ENCODE measurements at regions not wholly inside any gene's neighbourhood (a gene's known extent, or its start where the extent isn't known, plus 50 kb on each side); places are given as distances from the start of the nearest gene placed in this dataset.

DNA sequence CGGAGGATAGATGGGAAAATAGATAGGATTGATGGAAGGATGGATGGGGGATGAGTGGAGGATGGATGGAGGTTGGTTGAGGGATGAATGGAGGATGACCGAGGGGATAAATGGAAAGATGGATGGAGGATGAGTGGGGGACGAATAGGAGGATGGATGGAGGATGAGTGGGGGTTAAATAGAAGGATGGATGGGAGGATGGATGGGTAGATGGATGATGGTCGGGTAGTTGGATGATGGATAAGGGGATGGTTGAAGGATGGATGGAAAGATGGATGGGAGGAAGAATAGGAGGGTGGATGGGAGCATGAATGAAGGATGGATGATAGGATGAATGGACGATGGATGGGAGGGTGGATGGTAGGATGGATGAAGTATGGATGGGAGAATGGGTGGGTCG, 219.3 kb upstream of the IER5L start:
- no peak for DNase-seq

DNA sequence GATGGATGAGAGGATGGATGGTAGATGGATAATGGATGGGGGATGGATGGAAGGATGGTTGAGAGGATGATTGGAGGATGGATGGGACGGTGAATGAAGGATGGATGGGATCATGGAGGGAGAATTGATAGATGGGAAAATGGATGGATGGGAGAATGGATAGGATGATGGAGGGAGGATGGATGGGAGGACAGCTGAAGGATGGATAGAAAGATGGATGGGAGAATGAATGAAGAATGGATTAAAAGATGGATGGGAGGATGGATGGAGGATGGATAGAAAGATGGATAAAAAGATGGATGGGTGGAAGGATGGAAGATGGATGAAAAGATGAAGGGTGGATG, 218.3 kb upstream of the IER5L start:
- no peak for DNase-seq

DNA sequence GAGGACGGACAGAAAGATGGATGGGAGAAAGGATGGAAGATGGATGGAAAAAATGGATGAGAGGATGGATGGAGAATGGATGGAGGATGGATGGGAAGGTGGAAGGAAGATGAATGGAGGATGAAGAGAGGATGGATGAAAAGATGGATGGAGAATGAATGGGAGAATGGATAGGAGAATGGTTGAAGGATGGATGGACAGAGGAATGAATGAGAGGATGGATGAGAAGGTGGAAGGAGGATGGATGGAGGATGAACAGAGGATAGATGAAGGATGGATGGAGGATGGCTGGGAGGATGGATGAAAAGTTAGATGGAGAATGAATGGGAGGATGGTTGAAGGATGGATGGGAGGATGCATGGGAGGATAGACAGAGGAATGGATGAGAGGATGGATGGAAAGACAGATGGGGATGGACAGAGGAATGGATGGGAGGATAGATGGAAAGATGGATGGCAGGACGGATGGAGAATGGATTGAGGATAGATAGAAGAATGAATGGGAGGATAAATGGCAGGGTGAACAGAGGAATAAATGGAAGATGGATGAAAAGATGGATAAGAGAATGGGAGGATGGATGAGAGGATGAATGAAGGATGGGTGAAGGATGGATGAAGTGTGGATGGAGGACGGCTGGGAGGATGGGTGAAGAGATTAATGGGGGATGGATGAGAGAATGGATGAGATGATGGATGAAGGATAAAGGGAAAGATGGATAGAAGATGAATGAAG, 217.7 kb upstream of the IER5L start:
- DNase-seq, result no peak

DNA sequence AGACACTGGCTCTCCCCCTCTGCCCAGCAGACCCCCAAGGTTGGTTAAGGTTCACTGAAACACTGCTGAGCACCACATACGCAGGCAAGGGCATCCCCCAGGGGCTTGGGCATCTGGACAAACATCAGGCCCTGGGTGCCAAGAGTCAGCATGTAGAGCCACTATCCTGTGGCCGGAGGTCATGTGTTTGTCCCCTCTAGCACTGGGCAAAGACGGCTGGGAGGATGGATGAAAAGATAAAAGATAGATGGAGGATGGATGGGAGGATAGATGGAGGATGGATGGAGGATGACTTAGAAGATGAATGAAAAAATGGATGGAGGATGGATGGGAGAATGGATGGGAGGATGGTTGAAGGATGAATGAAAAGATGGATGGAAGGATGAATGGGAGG, 216.8 kb upstream of the IER5L start:
- no peak for DNase-seq

DNA sequence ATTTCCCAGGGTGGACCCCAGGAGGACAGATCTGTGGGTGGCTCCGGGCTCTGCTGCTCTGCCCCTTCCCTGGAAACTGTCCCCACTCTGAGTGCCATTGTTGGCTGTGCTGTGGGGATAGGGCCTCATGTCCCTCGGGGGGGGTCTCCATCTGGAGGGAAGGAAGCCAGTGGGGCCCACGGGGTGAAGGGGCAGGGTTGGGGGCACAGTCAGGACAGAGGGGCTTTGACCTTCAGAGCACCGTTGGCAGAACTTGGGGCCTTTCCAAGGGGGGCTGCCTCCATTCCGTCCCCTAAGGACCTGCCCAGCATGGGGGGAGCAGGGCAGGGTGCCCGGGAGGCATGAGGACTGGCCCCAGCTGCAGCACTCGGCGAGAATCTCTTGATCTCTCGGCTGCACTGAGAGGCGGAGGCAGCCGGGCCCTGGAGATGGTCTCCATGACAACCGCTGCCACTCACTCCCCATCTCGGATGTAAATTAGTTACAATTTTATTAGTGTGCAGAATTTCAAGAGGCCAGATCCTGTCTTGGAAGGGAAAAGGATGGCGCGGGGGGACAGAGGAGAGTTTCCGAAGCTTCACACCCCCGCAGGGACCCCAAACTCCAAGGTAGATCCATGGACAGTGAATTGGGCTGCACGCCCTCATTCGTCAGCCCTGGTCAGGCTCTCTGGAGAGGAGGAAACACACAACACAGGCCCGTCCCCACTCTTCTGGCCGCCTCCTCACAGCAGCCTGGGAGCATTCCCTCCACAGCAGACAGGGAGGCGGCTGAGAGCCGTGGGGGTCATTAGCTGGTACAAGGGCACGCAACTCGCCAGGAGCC, 216.2 kb upstream of the IER5L start:
- no peak for DNase-seq

DNA sequence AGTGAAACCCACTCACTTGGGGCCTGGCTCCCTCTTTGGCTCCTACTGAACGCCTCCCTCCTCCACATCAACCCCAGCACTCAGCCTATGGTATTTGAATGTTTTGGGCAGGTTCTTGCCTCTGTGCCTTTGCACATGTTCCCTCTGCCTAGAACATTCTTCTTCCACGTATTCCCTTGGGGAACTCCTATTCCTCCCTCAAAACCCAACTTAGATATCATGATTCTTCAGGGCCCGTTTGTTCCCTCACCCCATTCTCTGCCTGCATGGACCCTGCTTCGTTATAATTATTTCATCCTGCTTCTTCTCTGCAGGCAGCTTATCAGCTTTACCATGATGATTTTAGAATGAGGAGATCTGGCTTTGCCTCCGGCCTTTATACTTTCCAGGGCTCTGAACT, 215.0 kb upstream of the IER5L start:
- DNase-seq, result no peak

DNA sequence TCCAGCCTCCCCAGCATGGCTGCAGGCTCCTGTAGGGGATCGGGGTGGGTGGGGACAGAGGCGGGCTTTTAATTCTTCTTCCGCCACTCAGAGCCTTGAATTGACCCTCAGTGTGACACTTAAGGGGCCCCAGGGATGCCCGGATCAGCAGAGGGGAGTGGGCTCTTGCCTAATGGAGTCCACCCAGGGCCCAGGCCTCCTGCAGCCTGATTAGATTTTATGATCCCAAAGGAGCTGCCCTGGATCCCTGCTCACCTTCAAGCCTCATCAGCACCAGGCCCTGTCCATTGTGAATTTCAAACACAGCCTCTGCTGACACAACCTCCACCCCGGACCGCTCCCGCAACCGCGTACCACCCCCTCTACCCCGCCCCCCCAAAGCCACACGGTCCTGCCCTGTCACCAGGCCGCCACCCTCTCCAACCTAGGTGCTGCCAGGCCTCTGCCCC, 214.1 kb upstream of the IER5L start:
- no peak for DNase-seq

DNA sequence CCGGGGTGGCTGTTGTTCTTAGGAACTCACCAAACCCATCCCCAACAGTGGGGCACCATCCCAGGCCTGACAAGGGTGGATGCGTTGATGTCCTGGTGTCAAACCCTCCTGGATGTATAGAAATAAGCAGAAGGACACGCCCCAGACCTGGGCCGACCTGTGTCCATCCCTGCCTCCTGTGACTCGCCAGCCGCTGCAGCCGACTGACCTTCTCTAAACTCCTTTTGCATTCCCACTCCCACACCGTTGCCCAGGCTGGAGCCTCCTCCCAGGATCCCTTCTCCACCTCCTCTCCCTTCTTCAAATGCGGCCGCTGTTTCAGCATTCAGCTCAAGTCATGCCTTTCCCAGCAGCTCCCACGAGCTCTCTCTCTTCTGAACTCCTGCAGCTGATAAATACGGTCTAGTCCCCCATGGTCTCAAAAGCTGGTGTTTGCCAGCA, 213.2 kb upstream of the IER5L start:
- DNase-seq, result no peak

DNA sequence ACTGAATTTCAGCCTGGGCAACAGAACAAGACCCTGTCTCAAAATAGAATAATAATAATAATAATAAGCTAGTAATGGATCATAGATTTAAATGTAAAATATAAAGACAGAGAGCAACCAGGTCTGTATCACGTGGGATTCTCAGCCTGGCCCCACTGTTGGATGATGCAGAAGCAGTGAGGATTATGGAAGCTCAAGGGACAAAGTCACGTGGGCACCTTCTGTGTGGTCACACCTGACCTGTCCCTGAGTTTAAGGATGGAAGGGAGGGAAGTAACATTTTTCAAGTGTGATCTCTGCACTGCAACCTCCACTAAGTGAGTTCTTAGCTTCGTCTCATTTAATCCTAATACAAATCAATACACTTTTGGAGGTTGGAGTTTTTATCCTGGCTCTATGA, 212.5 kb upstream of the IER5L start:
- DNase-seq, result no peak

DNA sequence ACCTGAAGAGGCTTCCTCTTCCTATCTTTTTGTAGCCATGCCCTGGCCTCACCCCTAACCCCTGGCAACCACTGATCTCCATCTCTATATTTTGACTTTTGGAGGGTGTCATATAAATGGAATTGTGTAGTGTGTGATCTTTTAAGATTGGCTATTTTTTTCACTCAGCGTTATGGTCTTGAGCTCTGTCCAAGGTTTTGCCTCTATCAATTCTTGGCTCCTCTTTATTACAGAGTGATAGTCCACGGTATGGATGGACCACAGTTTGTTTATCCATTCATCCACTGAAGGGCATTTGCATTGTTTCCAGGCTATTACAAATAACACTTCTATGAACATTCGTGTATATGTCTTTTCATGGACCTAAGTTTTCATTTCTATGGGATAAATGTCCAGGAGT, 209.8 kb upstream of the IER5L start:
- DNase-seq, result no peak

DNA sequence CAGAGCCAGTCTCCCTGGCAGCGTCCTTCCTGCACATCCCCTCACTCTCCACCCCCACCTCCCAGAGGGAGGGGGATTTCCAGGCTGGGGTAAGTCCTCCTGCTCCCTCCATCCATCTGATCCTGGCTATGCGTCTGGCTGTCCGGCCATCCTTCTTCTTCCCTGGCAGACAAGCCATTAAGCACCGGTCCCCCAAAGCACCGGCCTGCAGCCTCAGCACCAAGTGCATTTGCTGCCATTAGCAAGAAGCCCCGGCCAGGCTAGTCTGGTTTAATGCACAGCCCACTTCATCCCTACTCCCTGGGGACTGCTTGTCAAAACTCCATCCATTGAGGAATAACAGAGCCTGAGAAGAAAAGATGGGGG, 208.7 kb upstream of the IER5L start:
- no peak for DNase-seq

DNA sequence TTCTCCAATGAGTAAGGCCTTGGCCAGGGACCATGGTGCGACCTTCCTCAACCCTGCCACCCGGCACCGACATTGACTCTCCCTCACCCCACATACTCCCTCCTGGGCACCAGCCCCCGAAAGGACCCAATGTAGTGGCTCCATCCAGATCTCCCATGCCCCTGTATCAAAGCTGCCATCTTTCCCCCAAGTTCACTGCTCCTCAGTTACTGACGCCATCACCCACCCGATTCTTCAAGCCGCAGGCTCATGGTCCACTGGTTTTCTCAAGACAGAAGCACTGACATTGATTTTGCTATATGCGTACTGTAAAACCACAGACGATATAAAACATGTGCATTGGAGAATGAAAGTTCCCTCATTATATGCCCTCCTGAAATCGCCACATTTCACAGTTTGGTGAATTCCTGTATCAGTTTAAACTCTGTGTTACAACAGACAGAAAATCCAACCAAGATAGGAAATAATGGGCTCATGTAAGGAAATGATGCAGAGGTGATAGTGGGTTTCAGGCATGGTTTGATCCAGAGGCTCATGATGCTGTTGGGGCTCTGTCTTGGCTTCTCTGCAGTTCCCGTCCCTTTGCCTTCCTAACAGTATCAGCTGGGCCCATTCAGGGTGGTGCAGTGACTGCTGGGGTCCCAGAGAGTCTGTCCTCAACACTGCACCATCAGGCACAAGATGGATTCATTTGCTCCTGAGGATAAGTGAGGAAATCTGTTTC, 207.3 kb upstream of the IER5L start:
- DNase-seq, result no peak

DNA sequence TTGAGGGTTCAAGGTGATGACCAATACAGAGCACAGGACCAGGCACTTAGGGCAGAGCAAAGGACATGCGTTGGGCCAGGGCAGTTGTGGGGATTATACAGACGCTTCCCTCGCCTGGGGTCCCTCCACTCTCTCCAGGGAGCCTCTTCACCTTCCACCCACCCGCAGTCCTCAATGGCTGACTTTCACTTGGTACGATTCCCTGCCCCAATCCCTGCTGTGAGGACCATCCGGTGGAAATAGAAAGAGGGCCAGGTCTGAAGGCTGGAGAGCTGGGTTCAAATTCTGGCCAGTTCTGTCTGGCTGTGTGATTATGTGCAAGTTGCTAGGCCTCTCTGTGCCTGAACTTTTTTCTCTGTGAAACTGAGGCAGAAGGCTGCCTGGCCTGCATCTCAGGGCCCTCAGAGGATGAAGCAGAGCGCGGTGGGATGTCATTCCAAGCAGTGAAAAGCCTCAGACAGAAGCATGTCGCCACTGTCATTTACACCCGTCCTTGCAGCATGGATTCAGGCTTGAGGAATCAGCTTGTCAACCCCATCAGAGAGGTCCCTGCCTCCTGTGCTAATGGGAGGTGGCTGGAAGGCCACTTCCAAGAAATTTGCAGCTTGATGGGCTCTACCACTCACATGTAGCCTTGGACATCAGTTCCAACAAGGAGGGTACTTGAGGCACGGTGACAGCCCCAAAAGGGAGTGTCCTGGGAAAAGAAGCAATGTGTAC, 206.6 kb upstream of the IER5L start:
- no peak for DNase-seq

DNA sequence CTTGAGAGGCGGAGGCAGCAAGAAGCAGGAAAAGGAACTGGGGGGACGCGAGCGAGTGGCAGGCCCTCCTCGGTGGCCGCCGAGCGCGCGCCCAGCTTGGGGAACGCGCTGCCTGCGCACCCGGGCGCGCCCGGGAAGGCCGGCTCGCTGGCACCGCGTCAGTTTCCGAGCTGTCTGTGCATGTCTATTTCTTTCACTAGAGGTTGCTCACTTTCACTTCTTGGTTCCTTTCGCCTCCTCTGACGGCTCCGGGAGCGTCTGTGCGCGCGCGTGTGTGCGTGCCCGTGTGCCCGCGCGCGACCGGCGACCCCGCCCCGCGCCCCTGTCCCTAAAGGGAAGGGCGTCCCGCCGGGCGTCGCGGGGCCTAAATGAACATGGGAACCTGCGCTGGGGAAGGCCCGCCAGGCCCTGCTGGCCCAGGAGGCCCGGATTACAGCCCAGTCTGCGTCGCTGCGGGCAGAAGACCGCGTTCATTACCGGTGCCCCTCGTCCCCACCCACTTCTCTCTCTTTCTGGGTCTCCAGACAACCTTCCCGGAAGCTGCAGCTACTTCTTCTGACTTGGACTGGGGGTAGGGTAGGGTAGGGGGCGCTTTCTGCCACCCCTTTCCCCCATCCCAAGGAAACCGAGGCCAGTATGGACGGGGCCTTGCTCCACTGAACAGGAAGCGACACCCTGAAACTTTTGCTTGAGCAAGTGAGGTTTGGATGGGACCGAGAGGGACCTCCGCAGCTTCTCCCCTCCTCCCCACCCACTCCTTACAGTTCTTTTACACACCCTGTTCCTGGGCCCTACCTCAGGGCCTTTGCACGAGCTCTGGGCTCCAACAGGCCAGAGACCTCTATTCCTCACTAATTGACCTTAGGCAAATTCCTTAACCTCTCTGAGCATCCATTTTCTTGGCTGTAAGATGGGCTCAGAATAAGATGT, 205.8 kb upstream of the IER5L start:
- peak; percentile 87 to 88 (median 88) for DNase-seq

DNA sequence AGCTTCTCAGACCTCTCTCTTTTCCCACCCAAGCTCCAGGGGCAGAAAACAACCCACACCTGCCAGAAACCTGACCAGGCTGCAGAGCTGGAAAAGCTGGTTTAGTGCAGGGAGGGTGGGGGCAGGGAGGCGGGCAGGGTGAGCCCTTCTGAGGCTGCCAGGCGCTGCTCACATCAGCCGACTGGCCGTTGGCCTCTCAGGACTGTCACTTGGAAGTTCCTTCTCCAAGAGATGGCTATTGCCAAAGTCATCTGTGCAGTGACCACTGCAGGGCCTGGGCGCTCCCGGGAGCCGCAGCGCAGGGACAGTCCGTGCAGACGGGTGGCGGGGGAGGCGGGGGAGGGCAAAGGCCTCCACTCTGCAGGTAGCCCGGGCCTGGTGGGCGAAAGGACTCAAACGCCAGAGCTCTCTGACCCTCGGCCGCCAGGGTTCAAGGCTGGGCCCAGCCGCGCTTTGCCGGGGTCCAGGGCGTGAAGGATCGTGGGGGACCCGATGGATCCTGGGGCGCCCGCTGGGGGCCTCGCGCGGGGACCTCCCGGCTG, 205.0 kb upstream of the IER5L start:
- peak; percentile 51 to 67 (median 59) for DNase-seq

DNA sequence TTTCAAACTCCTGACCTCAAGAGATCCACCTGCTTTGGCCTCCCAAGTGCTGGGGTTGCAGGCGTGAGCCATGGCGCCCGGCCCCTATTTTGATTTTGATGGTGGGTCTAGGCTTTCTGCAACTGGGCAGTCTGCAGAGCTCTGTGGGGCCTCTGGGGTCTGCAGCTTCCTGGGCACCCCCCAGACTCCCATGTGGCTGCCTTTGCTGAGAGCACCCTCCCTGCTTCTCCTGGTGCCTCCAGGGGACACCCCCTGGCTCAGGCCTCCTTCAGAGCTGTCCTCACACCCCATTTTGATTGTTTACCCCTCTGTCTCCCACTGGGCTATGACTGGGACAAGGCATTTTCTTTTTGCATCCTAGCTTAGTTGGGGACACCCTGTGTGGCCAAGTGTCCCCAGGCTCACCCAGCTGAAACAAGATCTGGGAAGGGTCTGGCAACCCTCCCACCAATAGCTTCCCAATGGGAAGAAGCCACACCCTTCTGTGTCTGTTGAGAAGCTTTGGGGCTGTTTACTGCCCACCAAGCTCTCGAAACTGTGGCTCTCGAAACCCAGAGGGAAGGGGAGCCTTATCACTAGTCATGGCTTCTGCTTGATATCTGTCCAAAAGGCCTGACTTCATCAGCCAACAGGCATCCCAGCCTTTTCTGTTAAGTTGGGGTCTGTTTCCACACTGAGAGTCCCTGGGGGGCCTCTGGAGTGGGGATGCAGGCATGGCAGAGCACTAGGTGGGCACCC, 204.4 kb upstream of the IER5L start:
- DNase-seq, result no peak

DNA sequence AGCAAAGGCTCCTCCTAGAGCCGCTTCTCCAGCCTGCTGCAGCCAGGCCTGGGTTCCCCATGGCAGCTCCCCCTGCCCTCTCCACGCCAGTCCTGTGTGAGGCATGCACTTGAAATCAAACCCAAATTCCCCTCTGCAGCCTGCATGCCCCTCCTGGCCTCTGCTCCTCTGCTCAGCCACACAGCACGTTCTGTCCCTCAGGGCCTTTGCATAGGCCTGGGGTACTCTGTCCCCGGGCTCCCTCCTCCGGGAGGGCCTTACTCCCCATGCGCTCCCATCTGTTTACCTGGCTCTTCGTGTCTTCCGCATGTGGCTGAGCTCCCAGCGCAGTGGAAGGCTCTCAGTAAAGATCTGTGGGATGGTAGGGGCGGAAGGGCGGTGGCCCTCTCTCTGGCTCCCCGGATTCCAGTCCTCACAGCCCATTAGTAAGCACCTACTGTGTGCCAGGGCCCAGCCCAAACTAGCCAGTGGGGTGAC, 203.5 kb upstream of the IER5L start:
- no peak for DNase-seq

DNA sequence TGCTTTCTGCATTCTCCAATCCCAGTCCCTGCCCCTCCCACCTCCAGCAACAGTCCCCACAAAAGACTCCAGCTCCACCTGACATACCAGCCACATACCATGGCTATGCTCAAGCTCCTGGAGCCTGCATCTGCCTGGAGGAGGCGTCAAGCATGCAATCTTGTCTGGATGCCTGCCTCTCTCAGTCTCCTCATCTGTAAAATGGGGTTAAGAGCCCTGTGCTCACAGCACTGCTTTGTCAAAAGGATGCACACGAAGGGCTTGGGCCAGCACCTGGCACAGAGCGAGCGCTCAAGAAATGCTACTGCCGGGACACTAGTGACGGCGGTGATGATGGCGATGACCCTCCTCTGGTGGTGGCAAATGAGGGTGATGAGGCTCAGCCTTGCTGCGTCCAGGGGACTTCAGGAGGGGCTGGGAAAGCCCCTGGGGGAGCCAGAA, 202.9 kb upstream of the IER5L start:
- DNase-seq, result no peak

DNA sequence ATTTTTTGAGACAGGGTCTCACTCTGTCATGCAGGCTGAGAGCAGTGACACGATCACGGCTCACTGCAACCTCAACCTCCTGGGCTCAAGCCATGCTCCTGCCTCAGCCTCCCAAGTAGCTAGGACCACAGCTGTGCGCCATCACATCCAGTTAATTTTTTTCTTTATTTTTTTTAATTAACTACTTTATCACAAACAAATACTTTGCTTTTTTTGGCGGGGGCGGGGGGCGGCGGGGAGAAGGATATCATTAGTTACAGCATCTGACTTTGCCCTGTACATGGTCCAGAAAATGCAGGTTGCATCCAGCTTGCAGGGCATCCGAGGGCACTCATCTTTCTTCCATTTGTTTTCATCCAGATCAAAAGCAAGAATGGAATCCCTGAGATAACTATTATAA, 201.8 kb upstream of the IER5L start:
- no peak for DNase-seq

DNA sequence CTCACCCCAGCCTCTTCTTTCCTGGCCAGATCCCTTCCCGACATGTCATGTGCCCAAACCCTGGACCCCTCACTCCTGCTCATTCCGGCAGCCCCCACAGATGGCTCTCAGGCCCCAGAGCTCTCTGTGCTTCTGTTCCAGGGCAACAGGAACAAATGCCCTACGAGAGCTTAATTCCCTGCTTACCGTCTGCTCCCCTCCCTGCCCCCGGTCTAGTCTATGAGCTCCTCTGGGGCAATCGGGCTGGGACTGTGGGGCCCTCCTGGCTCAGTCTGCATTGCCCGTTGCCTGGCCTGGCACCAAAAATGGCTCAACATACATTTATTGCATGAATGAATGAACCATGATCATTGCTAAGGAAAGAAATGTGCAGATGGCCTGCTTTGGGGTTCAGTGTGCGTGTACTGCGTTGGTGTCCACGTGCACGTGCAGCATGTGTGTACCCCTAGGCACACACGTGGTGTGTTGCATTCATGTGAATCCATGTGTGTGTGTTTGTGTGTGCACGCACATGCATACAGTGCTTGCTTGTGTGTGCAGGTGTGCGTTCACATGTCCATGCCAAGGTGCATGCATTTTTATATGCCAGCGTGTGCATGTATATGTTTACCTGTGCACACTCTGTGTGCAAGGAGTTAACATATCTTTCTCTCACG, 201.2 kb upstream of the IER5L start:
- no peak for DNase-seq
